ENCODE measurements at regions not wholly inside any gene's neighbourhood (a gene's known extent, or its start where the extent isn't known, plus 50 kb on each side); places are given as distances from the start of the nearest gene placed in this dataset.

DNA sequence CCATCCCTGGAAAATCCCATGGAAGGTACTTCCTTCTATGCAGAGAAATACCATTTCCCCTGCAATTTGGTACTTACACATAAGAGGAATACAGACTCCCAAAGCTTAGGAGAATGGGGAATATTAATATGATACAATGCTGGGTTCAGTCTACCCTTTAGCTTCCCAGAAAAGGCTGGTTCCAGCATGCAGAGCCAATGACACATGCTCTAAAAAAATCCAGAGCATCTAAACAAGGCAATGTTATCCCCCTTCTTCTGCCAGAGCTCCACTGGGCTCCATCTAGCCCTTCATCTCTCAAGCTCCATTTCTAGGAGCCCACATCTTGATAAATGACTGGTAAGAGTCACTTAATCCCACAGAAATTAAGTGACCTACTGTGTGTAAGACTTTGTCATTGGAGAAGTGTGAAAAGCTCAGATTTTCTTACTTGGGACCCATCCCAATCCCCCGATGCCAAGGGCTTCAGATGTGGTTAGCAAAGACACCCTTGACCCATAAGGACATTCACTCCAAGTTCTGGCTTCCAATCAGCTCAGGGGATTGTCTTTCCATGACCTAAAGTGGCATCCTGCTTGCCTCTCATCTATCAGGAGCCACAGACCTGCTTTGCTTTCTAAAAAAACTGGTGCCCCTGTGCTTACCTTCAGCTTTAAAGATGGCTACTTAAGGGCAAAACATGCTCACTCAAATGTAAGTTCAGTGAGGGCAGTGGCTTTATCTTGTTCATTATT is 137.5 kb downstream of the UNC5CL start:
- TF ChIP-seq CTCF (IDR thresholded peaks at IDR 0.05), result no peak
- no peak for TF ChIP-seq POLR2A (IDR thresholded peaks at IDR 0.05)
